Psoas muscle (tissue), 7 donors: ENCODE measurements at regions not wholly inside any gene's neighbourhood (a gene's known extent, or its start where the extent isn't known, plus 50 kb on each side); places are given as distances from the start of the nearest gene placed in this dataset.

ENCODE experiments used
- ATAC-seq, 4 donors: fragments of 200-7000 bp; cut with Tn5 transposase; one replicate each; pipeline ENCODE4 v1.9.1; 2020; ENCODE audit warnings: moderate library complexity in 3 of 4, mild to moderate bottlenecking in 2 of 4
- DNase-seq, 2 donors: peaks; one replicate each; pipeline ENCODE4 v3.0.0-alpha.2; 2020
- H3K27ac ChIP-seq: fragments of 200-600 bp; one replicate; pipeline ENCODE4 v1.8.0; 2022
- H3K27me3 ChIP-seq, 3 donors: fragments of 200-600 bp in 1 of 3; one replicate each; pipeline versions ENCODE4 v1.6.1 to v1.8.0; 2013 to 2022; ENCODE audit warnings: low read length in 2 of 3, mild to moderate bottlenecking in 2 of 3, moderate library complexity in 1 of 3; ENCODE audit not compliant: insufficient read depth in 3 of 3
- H3K36me3 ChIP-seq, 2 donors: fragments of 200-600 bp in 1 of 2; one replicate each; pipeline versions ENCODE4 v1.6.1 to v1.8.0; 2013 to 2022; ENCODE audit warnings: low read depth in 1 of 2, mild to moderate bottlenecking in 1 of 2, moderate library complexity in 1 of 2; ENCODE audit not compliant: insufficient read depth in 1 of 2
- H3K4me1 ChIP-seq: fragments of 200-600 bp; one replicate; pipeline ENCODE4 v1.8.0; 2022
- H3K4me3 ChIP-seq: fragments of 200-600 bp; one replicate; pipeline ENCODE4 v1.8.0; 2022; ENCODE audit warnings: mild to moderate bottlenecking
- H3K9me3 ChIP-seq: fragments of 200-600 bp; one replicate; pipeline ENCODE4 v1.8.0; 2022
- WGBS, 3 donors: extraction: QIAGEN DNeasy Blood & Tissue Kit; methylation state at CpG; one replicate each; pipeline versions ENCODE4 v1.1.6 to v1.1.7; 2013; 5-methylcytosine and 5-hydroxymethylcytosine counted together
- intact Hi-C, 2 donors: fragments of 100-400 bp; cut with DNase I; formaldehyde crosslinking; loops; one replicate each; pipeline versions ENCODE4 v1.11.0 to v1.14.2; 2022
- TF ChIP-seq, protein P1 (sequence below): fragments of 200-600 bp; IDR thresholded peaks from one replicate; pipeline ENCODE4 v1.8.0; 2022; ENCODE audit warnings: antibody characterized with exemption
- donor health status: healthy with polysubstance abuse.
- donor health status: DM: no; HTN: no; CAD: no; lungs with moderate emphysema.
- donor health status: Bipolar disorder and iron deficiency.
- donor health status: healthy.
- donor health status: DM: yes; HTN: yes; CAD: no.
- donor health status: DM: no; HTN: no; CAD: no.
- donor health status: DM: yes; HTN: yes; CAD: no.

DNA sequence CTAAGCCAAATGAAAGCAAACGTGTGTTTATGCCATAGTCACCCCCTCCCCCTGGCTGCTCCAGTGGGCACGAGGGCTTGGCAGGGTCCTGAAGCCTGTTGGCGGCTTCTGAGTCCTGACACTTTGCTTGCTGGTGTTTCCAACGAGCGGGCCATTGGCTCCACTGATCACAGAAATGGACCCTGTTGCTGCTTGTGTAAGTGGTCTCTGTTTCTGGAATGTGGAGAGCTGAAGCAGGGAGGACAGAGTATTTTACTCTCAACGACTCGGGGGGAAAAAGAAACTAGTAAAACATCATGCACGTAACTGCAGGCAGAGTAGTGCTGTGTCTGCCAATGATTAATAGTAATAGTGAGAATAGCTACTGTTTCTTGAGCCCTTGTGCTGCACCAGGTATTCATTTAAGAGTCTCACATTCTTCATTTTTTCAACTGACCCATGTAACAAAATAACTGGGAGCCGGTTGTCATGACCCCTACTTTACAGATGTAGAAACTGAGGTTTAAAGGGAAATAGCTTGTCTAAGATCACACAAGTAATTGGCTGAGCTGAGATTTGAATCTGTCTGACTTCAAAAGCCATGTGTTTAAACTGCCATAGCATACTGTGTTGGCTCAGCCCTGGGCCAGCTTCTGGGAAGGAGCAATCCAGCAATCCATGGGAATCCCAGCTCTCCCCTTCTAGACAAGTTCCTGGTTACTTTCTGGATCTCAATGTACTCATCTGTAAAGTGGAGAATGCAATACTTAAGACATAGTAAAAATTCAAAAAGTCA is 526.7 kb downstream of the INSC start:
- Histone ChIP-seq H3K9me3 (no peaks in the 10 kb centered on the region), H3K36me3 (no peaks in the 10 kb centered on the region), H3K4me1 (no peaks in the 10 kb centered on the region), H3K4me3 (peak overlapping the region; percentile 16), H3K27me3 (no peaks in the 10 kb centered on the region), H3K27ac (no peak overlapping the region)
- intact Hi-C loops, result loop anchor here (5.0 to 10.0 kb wide), 3 partner anchors 253 to 976 kb away; no protein-coding TSS in a partner anchor
- no peak for ATAC-seq
- 37 to 46% (median 42%) methylated on average over 9 of the region's 9 CpGs for WGBS, 3 donors
- TF ChIP-seq, protein P1, sequence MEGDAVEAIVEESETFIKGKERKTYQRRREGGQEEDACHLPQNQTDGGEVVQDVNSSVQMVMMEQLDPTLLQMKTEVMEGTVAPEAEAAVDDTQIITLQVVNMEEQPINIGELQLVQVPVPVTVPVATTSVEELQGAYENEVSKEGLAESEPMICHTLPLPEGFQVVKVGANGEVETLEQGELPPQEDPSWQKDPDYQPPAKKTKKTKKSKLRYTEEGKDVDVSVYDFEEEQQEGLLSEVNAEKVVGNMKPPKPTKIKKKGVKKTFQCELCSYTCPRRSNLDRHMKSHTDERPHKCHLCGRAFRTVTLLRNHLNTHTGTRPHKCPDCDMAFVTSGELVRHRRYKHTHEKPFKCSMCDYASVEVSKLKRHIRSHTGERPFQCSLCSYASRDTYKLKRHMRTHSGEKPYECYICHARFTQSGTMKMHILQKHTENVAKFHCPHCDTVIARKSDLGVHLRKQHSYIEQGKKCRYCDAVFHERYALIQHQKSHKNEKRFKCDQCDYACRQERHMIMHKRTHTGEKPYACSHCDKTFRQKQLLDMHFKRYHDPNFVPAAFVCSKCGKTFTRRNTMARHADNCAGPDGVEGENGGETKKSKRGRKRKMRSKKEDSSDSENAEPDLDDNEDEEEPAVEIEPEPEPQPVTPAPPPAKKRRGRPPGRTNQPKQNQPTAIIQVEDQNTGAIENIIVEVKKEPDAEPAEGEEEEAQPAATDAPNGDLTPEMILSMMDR, result no peak
- no peak for DNase-seq

DNA sequence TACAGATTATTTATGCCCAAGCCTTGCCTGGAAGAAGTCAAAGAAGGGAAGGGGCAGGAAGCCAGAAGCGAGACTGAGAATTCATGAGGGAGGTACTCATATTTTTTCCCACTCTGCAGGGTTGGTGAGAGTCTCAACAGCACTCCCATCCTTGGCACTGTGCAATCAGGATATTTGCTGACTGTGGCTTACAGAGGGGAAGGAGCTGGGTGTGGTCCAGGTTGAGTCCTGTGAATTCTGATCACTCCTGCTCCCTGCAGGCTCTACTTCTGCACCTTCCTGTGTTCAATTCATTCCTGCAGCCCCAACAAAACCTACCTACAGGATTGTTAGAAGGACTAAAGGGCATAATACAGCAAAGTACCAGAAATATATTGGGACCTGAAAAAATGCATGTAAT is 530.5 kb downstream of the INSC start:
- Histone ChIP-seq H3K27ac (no peak overlapping the region), H3K9me3 (no peaks in the 10 kb centered on the region), H3K4me1 (peaks cover 5% of the 10 kb centered on the region), H3K36me3 (no peaks in the 10 kb centered on the region), H3K4me3 (no peak overlapping the region), H3K27me3 (no peaks in the 10 kb centered on the region)
- intact Hi-C loops, result loop anchor here (10.0 kb wide), 2 partner anchors 250 to 340 kb away; no protein-coding TSS in a partner anchor
- no peak for DNase-seq
- WGBS, 3 donors, result 80 to 100% (median 87%) methylated on average over 1 of the region's 1 CpG
- TF ChIP-seq, protein P1, result no peak
- no peak for ATAC-seq

DNA sequence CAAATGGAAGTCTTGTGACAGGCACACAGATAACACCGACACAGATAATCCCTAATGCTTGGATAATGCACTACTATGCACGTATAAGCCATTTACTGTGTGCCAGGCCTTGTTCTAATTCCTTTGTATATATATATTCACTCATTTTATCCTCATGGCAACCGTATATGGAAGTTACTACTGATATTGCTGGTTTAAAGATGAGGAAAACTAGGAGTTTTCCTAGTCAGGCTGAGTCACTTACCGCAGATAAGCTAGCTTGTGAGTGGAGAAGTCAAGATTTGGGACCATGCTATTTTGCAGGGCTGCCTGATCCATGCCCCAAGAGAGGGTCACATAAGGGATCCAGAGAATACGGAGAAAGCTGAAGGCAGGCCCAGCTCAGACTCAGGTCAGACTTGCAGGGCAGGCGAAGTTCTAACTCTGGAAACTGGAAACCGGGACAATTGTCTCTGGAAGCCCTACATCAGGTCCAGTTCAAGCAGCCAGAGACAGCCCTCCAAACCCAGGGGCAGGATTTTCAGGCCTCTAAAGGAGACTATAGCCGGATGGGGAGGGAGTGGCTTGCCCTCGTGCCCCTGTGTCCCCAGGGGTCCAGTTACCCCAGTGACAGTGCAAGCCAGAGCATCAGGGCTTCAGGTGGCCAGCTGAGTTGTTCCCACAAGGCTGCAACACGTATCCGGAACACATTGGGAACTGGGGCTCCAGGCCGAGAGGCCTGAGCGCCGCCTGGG is 534.8 kb downstream of the INSC start:
- Histone ChIP-seq H3K36me3 (no peaks in the 10 kb centered on the region), H3K27ac (peak overlapping the region; percentile 76), H3K4me1 (peaks cover 20% of the 10 kb centered on the region), H3K4me3 (no peak overlapping the region), H3K9me3 (no peaks in the 10 kb centered on the region), H3K27me3 (no peaks in the 10 kb centered on the region)
- ATAC-seq, result no peak
- intact Hi-C loops, result loop anchor here (5.0 to 10.0 kb wide), 5 partner anchors 165 to 963 kb away; no protein-coding TSS in a partner anchor
- WGBS, 3 donors, result 41 to 46% (median 41%) methylated on average over 14 of the region's 14 CpGs
- DNase-seq, result no peak
- TF ChIP-seq, protein P1, result no peak

DNA sequence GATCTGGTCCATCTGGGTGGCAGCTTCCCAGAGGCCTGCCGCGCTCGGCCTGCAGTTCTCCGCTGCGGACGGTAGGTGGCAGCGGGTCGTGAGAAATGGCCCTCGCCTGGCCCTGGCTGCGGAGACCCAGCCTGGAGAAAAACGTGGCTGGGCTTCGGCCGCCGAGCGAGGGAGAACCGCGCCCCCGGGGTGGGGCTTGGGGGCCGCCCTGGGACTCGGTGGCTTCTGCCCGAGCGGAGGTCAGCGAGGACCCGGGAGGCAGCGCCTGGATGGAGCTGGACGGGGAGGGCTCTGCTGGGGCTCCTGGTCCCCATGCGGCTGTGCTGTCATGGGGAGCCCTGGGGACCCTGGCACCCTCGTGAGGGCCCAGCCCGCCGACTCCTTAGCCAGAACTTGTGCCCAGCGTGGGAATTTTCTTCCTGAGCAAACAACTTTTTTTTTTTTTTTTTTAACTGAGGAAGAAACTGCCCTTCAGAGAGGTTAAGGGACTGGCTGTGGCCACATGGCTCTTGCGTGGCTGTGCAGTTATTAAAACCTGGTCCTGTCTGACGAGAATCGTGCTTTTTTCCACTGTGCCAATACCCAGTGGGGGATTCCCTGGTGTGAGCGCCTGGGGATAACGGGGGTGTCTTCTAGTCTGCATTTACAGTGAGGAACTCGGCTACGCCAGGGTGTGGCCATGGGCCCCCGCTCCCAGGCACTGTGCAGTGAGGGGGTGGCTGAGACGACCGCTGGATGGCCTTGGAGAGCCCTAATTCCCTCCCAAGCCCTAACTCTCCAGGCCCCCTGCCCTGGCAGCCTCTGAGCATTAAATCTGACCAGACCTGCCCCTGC is 535.6 kb downstream of the INSC start:
- H3K36me3 ChIP-seq, result no peaks in the 10 kb centered on the region
- peaks cover 20% of the 10 kb centered on the region for H3K4me1 ChIP-seq
- no peaks in the 10 kb centered on the region for H3K9me3 ChIP-seq
- ATAC-seq (peak; percentile 96 to 99 (median 98)), DNase-seq (peak; percentile 95 to 96)
- 7 to 10% (median 9%) methylated on average over 41 of the region's 41 CpGs for WGBS, 3 donors
- no peaks in the 10 kb centered on the region for H3K27me3 ChIP-seq
- TF ChIP-seq, protein P1, result peak; percentile 99
- H3K27ac ChIP-seq, result peak overlapping the region; percentile 76
- H3K4me3 ChIP-seq, result peak overlapping the region; percentile 62
- intact Hi-C loops, result loop anchor here (5.0 to 10.0 kb wide), 3 partner anchors 164 to 962 kb away; no protein-coding TSS in a partner anchor
